HG02678 (cell line): ENCODE measurements at regions not wholly inside any gene's neighbourhood (a gene's known extent, or its start where the extent isn't known, plus 50 kb on each side); places are given as distances from the start of the nearest gene placed in this dataset.

Source experiments
- ATAC-seq: cut with Tn5 transposase; IDR thresholded peaks from one replicate; pipeline ENCODE4 v1.9.1; 2021; ENCODE audit warnings: mild to moderate bottlenecking, moderate library complexity; ENCODE audit not compliant: unreplicated experiment

GRCh38 chr10:21069278-21069677 lies 172.2 kb upstream of the NEBL start:
- ATAC-seq = no peak

- no peak for ATAC-seq
Observed at GRCh38 chr10:21068026-21068656, 171.0 kb upstream of the NEBL start.

DNA sequence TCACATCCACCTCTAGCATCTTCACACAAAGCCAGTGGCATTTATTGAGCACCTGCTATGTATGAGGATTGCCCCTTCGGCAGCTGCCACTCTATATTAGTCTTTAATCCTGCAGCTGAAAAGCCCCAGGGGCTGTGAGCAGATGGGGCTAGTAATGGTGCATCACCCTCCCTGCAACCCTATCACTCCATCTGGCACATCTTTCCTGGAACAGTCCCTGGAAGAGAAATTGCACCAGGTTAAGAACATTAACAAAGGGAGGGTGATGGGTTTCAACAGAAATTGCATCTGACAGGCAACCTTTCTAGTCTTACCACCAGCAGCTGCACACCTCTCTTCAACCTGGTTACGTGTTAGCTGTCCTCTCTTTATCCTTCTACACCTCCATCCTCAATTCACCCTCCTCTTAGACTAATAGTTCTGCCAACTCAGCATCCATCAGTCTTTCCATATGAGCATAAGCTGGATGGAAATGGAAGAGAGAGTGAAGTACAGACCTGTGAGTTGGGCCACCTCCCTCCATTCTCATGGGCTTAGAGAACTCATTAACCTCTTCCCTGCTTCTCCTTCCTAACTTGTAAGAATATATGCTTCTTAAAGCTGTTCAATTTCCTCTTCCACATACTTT lies 168.6 kb upstream of the NEBL start:
- no peak for ATAC-seq

DNA sequence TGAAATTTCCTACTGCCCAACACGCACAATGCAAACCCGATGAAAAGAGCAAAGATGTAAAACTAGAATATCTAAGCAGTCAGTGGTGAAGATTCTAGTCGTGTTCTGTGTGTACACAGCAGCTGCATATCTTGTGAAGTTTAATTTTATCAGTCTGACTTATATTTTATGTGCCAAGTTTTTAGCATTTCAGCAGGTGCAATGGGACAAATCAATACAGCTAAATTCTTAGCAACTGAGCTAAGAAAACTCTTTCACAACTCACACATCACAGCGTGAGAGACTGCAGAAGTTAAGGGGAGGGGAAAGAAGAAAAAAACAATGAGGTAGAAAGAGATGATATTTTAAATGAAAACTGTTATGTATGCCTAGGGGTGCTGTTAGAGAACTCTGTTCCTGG lies 164.9 kb upstream of the NEBL start:
- ATAC-seq = no peak

GRCh38 chr10:21061184-21061583 lies 164.1 kb upstream of the NEBL start:
- ATAC-seq = no peak

DNA sequence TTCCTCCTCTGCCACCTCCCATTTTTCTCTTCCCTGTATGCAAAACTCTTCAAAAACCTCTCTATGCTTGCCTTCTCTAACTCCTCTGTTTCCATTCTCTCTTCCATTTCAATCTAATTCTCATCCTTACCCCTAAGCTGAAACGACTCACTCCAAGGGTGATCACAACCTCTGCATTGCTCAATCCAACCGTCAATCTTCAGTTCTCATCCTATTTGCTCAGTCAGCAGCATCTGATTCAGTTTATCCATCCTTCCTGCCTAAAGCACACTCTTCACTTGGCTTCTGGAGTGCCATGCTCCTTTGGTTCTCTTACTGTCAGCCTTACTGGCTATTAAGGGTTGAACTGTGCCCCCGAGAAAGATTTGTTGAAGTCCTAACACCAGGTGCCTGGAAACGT lies 163.5 kb upstream of the NEBL start:
- ATAC-seq = no peak

- no peak for ATAC-seq
Observed at GRCh38 chr10:21057989-21058388, 160.9 kb upstream of the NEBL start.

DNA sequence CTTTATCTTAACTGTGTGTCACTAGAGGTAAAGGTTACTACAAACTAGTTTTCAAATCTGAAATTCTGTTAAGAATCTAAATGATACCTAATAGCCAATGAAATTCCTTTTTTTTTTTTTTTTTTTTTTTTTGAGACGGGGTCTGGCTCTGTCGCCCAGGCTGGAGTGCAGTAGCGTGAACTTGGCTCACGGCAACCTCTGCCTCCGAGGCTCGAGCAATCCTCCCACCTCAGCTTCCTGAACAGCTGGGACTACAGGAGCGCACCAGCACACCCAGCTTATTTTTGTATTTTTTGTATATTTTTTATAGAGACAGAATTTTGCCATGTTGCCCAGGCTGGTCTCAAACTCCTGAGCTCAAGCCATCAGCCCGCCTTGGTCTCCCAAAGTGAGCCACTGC lies 160.3 kb upstream of the NEBL start:
- ATAC-seq = no peak

DNA sequence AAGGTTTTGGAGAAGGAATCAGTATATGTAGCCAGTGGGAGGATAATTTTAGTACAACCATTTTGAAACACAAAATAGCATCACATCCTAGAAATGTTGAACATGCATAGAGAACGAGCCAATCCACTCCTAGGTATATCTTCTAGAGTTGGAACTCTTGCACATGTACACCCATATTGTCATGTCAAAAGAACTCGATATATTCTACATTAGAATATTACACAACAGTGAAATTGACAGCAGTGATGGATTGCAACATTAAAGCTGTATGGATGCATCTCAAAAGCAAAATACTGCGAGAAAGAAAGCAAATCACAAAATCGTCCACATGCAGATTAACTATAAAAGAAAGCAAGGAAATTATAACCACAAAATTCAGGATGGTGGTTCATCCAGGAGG lies 159.3 kb upstream of the NEBL start:
- no peak for ATAC-seq

- ATAC-seq = no peak
Observed at GRCh38 chr10:21055339-21056135, 158.4 kb upstream of the NEBL start.

DNA sequence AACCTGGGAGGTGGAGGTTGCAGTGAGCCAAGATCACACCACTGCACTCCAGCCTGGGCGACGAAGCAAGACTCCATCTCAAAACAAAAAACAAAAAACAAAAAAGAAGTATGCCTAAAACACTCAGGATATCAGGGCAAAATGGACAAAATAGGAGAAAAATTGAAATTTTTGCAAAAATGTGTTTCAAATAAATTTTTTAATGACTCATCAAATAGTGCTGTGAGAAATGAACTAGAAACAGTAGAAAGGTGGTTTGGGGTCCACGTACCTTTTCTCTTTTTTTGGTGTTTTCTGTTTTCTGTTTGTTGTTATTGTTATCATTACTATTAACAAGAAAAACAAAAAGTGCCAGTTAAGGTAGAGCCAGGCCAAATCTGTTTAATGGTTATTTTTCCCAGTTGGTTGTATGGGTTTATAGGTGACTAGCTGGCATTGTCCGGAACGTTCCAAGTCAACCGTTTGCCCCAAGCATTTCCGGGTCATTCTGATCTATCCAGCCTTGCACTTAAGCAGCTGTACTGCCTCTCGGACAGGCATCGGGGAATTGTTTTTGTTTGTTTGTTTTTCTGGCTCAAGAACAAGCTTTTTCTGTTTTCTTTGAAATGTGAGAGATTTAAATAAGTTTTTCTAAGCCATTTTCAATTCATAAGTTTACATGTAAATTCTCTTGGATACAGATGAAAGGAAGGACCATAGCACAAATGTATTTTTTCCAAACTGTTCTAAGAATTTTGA lies 157.0 kb upstream of the NEBL start:
- ATAC-seq = no peak

- ATAC-seq = no peak
Observed at GRCh38 chr10:21052709-21053104, 155.6 kb upstream of the NEBL start.

DNA sequence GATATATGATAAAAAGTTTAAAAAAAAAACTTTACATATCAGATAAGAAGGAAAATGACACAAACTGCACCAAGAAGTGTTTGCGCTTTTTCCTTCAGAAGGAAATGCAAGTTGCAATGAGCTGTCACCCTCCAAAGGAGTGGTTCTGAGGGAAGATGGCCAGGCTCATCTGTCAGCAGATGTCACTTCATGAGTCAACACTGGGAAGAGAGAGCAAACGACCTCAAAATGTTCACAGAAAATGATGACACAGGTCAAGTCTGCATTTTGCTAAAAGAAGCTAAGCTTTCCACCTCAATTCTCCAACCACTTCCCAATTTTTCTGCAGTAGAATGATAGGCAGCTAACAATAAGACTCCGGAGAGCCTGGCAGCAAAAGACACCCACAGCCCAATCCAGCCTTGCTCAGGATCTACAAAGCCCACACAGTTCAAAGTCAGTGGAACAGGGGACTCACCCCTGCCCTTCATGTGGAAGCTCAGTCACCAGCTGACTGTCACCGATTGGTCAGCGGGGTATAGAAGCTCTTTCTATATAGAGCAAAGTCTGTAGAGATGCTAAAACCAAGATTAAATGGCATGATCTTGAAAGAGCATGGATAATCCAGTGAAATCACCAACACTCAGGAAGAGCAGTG lies 155.1 kb upstream of the NEBL start:
- no peak for ATAC-seq

- no peak for ATAC-seq
Observed at GRCh38 chr10:21049482-21049881, 152.4 kb upstream of the NEBL start.

- no peak for ATAC-seq
Observed at GRCh38 chr10:21048068-21048467, 151.0 kb upstream of the NEBL start.

GRCh38 chr10:21047511-21047910 lies 150.4 kb upstream of the NEBL start:
- ATAC-seq = no peak

DNA sequence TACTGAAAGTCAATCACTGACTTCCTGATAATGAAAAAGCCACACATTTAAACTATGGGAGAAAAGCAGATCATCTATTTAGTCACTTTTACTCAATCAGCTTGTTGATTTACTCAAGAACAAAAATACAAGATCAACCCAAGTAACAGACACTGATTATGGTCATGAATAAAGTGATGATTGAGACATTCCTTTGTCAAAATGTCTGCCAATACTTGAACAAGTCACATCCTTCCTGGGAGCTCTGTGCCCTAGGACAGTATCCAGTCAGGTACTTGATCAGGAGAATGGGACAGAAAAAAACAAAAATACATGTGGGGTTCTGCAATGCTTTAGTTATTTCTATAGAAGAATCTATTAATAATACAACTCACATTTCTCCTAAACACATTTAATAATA lies 150.0 kb upstream of the NEBL start:
- ATAC-seq = no peak

DNA sequence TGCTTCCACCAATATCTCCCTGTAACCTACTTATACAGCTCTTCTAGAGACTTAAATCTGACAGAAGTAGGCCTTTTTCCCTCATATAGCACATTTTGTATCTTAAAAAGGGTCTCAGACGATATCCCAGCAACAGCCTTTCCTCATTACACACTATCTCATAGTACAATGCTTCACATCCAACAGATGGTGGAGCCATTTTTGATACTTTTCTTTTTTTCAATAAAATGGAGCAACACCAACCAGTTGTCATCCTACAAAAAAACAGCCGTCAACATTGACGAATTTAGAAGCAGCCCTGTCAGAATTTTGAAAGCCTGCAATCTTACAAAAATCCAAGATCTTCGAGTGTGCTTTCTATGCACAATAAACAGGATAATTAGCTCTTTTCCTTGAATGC lies 145.9 kb upstream of the NEBL start:
- ATAC-seq = no peak

- ATAC-seq = no peak
Observed at GRCh38 chr10:21042536-21042935, 145.4 kb upstream of the NEBL start.

GRCh38 chr10:21041763-21042458 lies 144.8 kb upstream of the NEBL start:
- ATAC-seq = no peak
